ENCODE measurements at regions not wholly inside any gene's neighbourhood (a gene's known extent, or its start where the extent isn't known, plus 50 kb on each side); places are given as distances from the start of the nearest gene placed in this dataset.

- no peak for TF ChIP-seq CTCF (IDR thresholded peaks at IDR 0.05; ENCODE audit: insufficient read depth, low read length, missing control alignments)
- no peak for DNase-seq (ENCODE audit: low read depth, low spot score)
- POLR2A ChIA-PET: no interaction called here
- H3K4me3 ChIP-seq (ENCODE audit: low read depth, low read length): no peak overlapping the region
- CTCF ChIA-PET: no interaction called here
These were observed 106.9 kb upstream of the GAREM1 start for GRCh38 chr18:32577561-32577960.

- TF ChIP-seq CTCF (IDR thresholded peaks at IDR 0.05; ENCODE audit: insufficient read depth, low read length, missing control alignments): no peak
- POLR2A ChIA-PET: no interaction called here
- CTCF ChIA-PET: interaction anchor here (1.1 kb wide), 1 partner anchor 75 kb away, joined by 3 read pairs; no protein-coding TSS in a partner anchor
- no peak for DNase-seq (ENCODE audit: low read depth, low spot score)
- no peak overlapping the region for H3K4me3 ChIP-seq (ENCODE audit: low read depth, low read length)
These were observed 105.7 kb upstream of the GAREM1 start for GRCh38 chr18:32576296-32576916.

GRCh38 chr18:32566960-32567359, 96.3 kb upstream of the GAREM1 start:
- DNase-seq (ENCODE audit: low read depth, low spot score): no peak
- TF ChIP-seq CTCF (IDR thresholded peaks at IDR 0.05; ENCODE audit: insufficient read depth, low read length, missing control alignments): no peak
- ChIA-PET CTCF (interaction anchor here (0.9 to 1.6 kb wide), 2 partner anchors 15 to 409 kb away, joined by 5 read pairs; no protein-coding TSS in a partner anchor), POLR2A (no interaction called here)
- H3K4me3 ChIP-seq (ENCODE audit: low read depth, low read length): no peak overlapping the region

GRCh38 chr18:32553640-32554365, 83.1 kb upstream of the GAREM1 start:
- H3K4me3 ChIP-seq (ENCODE audit: low read depth, low read length): no peak overlapping the region
- TF ChIP-seq CTCF (IDR thresholded peaks at IDR 0.05; ENCODE audit: insufficient read depth, low read length, missing control alignments): no peak
- CTCF ChIA-PET: interaction anchor here (0.8 to 13.0 kb wide), 5 partner anchors 20 to 397 kb away, joined by 3 to 162 read pairs (median 9); partner anchors contain the start of gene GAREM1
- POLR2A ChIA-PET: no interaction called here
- no peak for DNase-seq (ENCODE audit: low read depth, low spot score)

GRCh38 chr18:32553174-32553573, 82.5 kb upstream of the GAREM1 start:
- H3K4me3 ChIP-seq (ENCODE audit: low read depth, low read length): no peak overlapping the region
- CTCF ChIA-PET: interaction anchor here (0.8 to 13.0 kb wide), 6 partner anchors 21 to 397 kb away, joined by 3 to 162 read pairs (median 6); partner anchors contain the start of gene GAREM1
- POLR2A ChIA-PET: no interaction called here
- no peak for TF ChIP-seq CTCF (IDR thresholded peaks at IDR 0.05; ENCODE audit: insufficient read depth, low read length, missing control alignments)
- DNase-seq (ENCODE audit: low read depth, low spot score): no peak

- H3K4me3 ChIP-seq (ENCODE audit: low read depth, low read length): no peak overlapping the region
- TF ChIP-seq CTCF (IDR thresholded peaks at IDR 0.05; ENCODE audit: insufficient read depth, low read length, missing control alignments): peak; percentile 71
- ChIA-PET CTCF (interaction anchor here (0.8 to 13.0 kb wide), 10 partner anchors 14 to 396 kb away, joined by 3 to 162 read pairs (median 5); partner anchors contain the start of gene GAREM1), POLR2A (no interaction called here)
- DNase-seq (ENCODE audit: low read depth, low spot score): peak; percentile 17
These were observed 81.8 kb upstream of the GAREM1 start for GRCh38 chr18:32552421-32553030.

Data from AG04449 (cell line).